Sigmoid colon (tissue), 4 donors: ENCODE measurements at regions not wholly inside any gene's neighbourhood (a gene's known extent, or its start where the extent isn't known, plus 50 kb on each side); places are given as distances from the start of the nearest gene placed in this dataset.

Experiments used
- POLR2A ChIP-seq, 2 donors: fragments of 450-650 bp; IDR thresholded peaks; one replicate each; pipeline ENCODE4 v1.6.1; 2016; ENCODE audit warnings: antibody characterized with exemption in 2 of 2, mild to moderate bottlenecking in 2 of 2, moderate library complexity in 2 of 2
- POLR2AphosphoS5 ChIP-seq, 4 donors: sonication (generic); formaldehyde crosslinking; IDR thresholded peaks; one replicate each; pipeline ENCODE4 v1.6.1; 2017; ENCODE audit warnings: antibody characterized with exemption in 4 of 4

- TF ChIP-seq POLR2A (IDR thresholded peaks at IDR 0.05) (no peak), POLR2AphosphoS5 (IDR thresholded peaks at IDR 0.05) (no peak)
These were observed 1962.1 kb downstream of the PCDH9 start for GRCh38 chr13:65268009-65268408.
